ENCODE measurements at regions not wholly inside any gene's neighbourhood (a gene's known extent, or its start where the extent isn't known, plus 50 kb on each side); places are given as distances from the start of the nearest gene placed in this dataset.
"Not testable (repeated sequence)": the region's sequence is repeated elsewhere in the genome, so short reads cannot be mapped to it uniquely, and the experiment has no call there.

DNA sequence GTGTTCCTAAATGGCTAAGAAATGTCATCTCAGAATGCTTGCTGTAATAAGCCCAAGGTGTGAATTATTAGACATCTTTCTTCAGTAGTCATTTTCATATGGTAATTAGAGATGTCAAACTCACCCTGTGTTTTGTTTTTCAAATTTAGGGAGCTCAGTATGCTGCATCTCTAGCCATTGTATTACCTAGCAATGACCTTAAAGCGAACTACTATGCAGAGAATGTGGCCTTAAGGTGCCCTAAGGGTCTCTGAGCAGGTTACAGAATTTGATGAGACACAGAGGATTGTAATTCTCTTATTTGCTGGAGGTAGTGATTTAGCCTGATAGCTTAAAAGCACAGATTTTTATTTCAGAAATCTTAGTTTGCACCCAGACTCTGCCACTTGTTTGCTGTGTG lies 1052.6 kb upstream of the DDX18 start:
- ChIA-PET CTCF (no interaction called here), POLR2A (no interaction called here)
- TF ChIP-seq, protein P1, sequence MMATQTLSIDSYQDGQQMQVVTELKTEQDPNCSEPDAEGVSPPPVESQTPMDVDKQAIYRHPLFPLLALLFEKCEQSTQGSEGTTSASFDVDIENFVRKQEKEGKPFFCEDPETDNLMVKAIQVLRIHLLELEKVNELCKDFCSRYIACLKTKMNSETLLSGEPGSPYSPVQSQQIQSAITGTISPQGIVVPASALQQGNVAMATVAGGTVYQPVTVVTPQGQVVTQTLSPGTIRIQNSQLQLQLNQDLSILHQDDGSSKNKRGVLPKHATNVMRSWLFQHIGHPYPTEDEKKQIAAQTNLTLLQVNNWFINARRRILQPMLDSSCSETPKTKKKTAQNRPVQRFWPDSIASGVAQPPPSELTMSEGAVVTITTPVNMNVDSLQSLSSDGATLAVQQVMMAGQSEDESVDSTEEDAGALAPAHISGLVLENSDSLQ (IDR thresholded peaks at IDR 0.05): no peak
- TF ChIP-seq SUZ12 (IDR thresholded peaks at IDR 0.05) (no peak), CTBP1 (IDR thresholded peaks at IDR 0.05; ENCODE audit: borderline replicate concordance) (no peak), NFRKB (IDR thresholded peaks at IDR 0.05) (no peak), TARDBP (IDR thresholded peaks at IDR 0.05) (no peak), BHLHE40 (IDR thresholded peaks at IDR 0.05; ENCODE audit: borderline replicate concordance) (no peak), ZNF384 (IDR thresholded peaks at IDR 0.05) (no peak), ARNT (IDR thresholded peaks at IDR 0.05) (no peak), FOXA1 (IDR thresholded peaks at IDR 0.05) (no peak), FOXK2 (IDR thresholded peaks at IDR 0.05) (no peak), L3MBTL2 (conservative IDR thresholded peaks at IDR 0.05) (no peak), SP1 (IDR thresholded peaks at IDR 0.05) (no peak), FOXM1 (IDR thresholded peaks at IDR 0.05; ENCODE audit: borderline replicate concordance) (no peak), ELF4 (IDR thresholded peaks at IDR 0.05) (no peak), LEF1 (IDR thresholded peaks at IDR 0.05; ENCODE audit: borderline replicate concordance) (no peak), HDGF (IDR thresholded peaks at IDR 0.05; ENCODE audit: borderline replicate concordance) (no peak)
- DNase-seq (ENCODE audit: extremely low spot score): no peak

DNA sequence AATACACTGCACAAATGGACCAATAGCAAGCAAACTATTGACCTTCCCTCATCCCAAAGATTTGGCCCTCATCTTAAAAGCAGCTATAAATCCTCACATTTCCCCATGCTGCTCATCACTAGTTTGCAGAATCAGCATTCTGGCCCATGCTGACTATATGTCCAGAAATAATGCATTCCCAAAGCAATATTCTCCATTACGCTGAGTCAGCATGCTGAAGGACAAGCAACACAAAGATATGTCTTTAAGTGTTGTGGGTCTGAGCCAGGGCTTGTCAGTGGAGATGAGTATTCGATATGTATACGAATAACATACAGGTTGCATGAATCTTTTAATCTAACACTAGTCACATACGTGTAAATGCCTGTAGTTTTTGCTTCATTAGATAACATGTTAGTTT lies 1045.0 kb upstream of the DDX18 start:
- no peak for DNase-seq (ENCODE audit: extremely low spot score)
- TF ChIP-seq SUZ12 (IDR thresholded peaks at IDR 0.05): no peak
- no peak for TF ChIP-seq CTBP1 (IDR thresholded peaks at IDR 0.05; ENCODE audit: borderline replicate concordance)
- TF ChIP-seq L3MBTL2 (conservative IDR thresholded peaks at IDR 0.05): no peak
- TF ChIP-seq FOXA1 (IDR thresholded peaks at IDR 0.05): no peak
- TF ChIP-seq ARNT (IDR thresholded peaks at IDR 0.05): no peak
- no peak for TF ChIP-seq FOXM1 (IDR thresholded peaks at IDR 0.05; ENCODE audit: borderline replicate concordance)
- no peak for TF ChIP-seq FOXK2 (IDR thresholded peaks at IDR 0.05)
- no peak for TF ChIP-seq NFRKB (IDR thresholded peaks at IDR 0.05)
- TF ChIP-seq BHLHE40 (IDR thresholded peaks at IDR 0.05; ENCODE audit: borderline replicate concordance): no peak
- no peak for TF ChIP-seq ZNF384 (IDR thresholded peaks at IDR 0.05)
- TF ChIP-seq ELF4 (IDR thresholded peaks at IDR 0.05): no peak
- ChIA-PET POLR2A (no interaction called here), CTCF (no interaction called here)

DNA sequence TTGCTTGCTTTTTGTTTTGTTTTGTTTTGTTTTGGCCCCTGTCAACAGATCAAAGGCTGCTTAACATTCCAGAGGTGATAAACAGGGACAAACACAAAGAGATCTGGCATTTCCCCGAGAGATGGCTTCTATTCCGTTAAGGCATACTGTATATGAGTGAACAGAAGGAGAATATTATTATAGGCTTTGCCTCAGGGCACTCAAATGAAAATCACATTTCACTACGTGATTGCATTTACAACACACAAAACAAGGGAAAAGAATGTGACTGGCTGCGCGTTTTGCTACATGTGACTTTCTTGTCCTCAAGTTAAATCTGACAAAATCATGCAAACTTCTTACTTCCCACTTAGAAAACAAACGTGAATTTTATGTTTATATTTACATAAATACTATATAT lies 1037.9 kb upstream of the DDX18 start:
- ChIA-PET POLR2A (no interaction called here), CTCF (no interaction called here)
- no peak for DNase-seq (ENCODE audit: extremely low spot score)
- TF ChIP-seq ELF4 (IDR thresholded peaks at IDR 0.05) (no peak), ARNT (IDR thresholded peaks at IDR 0.05) (no peak), ZNF384 (IDR thresholded peaks at IDR 0.05) (no peak), BHLHE40 (IDR thresholded peaks at IDR 0.05; ENCODE audit: borderline replicate concordance) (no peak), SUZ12 (IDR thresholded peaks at IDR 0.05) (no peak), FOXM1 (IDR thresholded peaks at IDR 0.05; ENCODE audit: borderline replicate concordance) (no peak), LEF1 (IDR thresholded peaks at IDR 0.05; ENCODE audit: borderline replicate concordance) (no peak), FOXK2 (IDR thresholded peaks at IDR 0.05) (no peak), NFRKB (IDR thresholded peaks at IDR 0.05) (no peak), CTBP1 (IDR thresholded peaks at IDR 0.05; ENCODE audit: borderline replicate concordance) (no peak), L3MBTL2 (conservative IDR thresholded peaks at IDR 0.05) (no peak), TARDBP (IDR thresholded peaks at IDR 0.05) (no peak), HDGF (IDR thresholded peaks at IDR 0.05; ENCODE audit: borderline replicate concordance) (no peak), FOXA1 (IDR thresholded peaks at IDR 0.05) (no peak), SP1 (IDR thresholded peaks at IDR 0.05) (no peak)
- TF ChIP-seq, protein P1 (IDR thresholded peaks at IDR 0.05): no peak

DNA sequence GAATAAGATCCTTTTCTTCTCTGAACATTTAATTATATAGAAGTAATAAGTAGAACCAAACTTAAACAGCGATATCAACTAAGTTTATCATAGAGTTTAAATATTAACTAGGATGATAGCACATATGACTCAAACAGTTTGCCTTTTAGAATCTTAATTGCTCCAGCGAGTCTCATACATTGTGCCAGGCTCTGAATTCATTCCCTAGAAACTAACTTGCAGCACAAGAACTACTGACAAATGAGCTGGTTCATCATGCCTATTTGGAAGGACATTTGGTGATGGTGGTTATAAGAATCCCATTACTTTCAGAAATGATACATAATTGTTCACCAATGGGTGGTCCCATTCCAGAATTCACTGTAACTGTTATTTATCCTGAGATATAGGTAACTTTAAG lies 1026.6 kb upstream of the DDX18 start:
- ChIA-PET CTCF (no interaction called here), POLR2A (no interaction called here)
- no peak for DNase-seq (ENCODE audit: extremely low spot score)
- TF ChIP-seq HDGF (IDR thresholded peaks at IDR 0.05; ENCODE audit: borderline replicate concordance) (no peak), FOXK2 (IDR thresholded peaks at IDR 0.05) (no peak), TARDBP (IDR thresholded peaks at IDR 0.05) (no peak), FOXM1 (IDR thresholded peaks at IDR 0.05; ENCODE audit: borderline replicate concordance) (no peak), ARNT (IDR thresholded peaks at IDR 0.05) (no peak), CTBP1 (IDR thresholded peaks at IDR 0.05; ENCODE audit: borderline replicate concordance) (no peak), FOXA1 (IDR thresholded peaks at IDR 0.05) (no peak), NFRKB (IDR thresholded peaks at IDR 0.05) (no peak), BHLHE40 (IDR thresholded peaks at IDR 0.05; ENCODE audit: borderline replicate concordance) (no peak), ZNF384 (IDR thresholded peaks at IDR 0.05) (no peak)

DNA sequence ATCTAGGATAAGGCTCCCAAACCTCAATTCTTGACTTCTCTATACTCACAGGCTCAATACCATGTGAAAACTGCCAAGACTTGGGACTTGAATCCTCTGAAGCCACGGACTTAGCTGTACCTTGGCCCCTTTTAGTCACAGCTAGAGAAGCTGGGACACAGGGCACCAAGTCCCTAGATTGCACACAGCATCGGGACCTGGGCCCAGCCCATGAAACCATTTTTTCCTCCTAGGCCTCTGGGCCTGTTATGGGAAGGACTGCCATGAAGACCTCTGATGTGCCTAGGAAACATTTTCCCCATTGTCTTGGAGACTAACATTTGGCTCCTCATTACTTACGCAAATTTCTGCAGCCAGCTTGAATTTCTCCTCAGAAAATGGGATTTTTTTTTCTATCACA lies 1011.8 kb upstream of the DDX18 start:
- ChIA-PET CTCF (no interaction called here), POLR2A (no interaction called here)
- TF ChIP-seq NFRKB (IDR thresholded peaks at IDR 0.05) (no peak), BHLHE40 (IDR thresholded peaks at IDR 0.05; ENCODE audit: borderline replicate concordance) (no peak), TARDBP (IDR thresholded peaks at IDR 0.05) (no peak), FOXM1 (IDR thresholded peaks at IDR 0.05; ENCODE audit: borderline replicate concordance) (no peak), HDGF (IDR thresholded peaks at IDR 0.05; ENCODE audit: borderline replicate concordance) (no peak), FOXA1 (IDR thresholded peaks at IDR 0.05) (no peak), L3MBTL2 (conservative IDR thresholded peaks at IDR 0.05) (no peak), ARNT (IDR thresholded peaks at IDR 0.05) (no peak), FOXK2 (IDR thresholded peaks at IDR 0.05) (no peak), ZNF384 (IDR thresholded peaks at IDR 0.05) (no peak), SP1 (IDR thresholded peaks at IDR 0.05) (no peak), ELF4 (IDR thresholded peaks at IDR 0.05) (no peak), SUZ12 (IDR thresholded peaks at IDR 0.05) (no peak), LEF1 (IDR thresholded peaks at IDR 0.05; ENCODE audit: borderline replicate concordance) (no peak), CTBP1 (IDR thresholded peaks at IDR 0.05; ENCODE audit: borderline replicate concordance) (no peak)
- TF ChIP-seq, protein P1 (IDR thresholded peaks at IDR 0.05): no peak
- no peak for DNase-seq (ENCODE audit: extremely low spot score)

DNA sequence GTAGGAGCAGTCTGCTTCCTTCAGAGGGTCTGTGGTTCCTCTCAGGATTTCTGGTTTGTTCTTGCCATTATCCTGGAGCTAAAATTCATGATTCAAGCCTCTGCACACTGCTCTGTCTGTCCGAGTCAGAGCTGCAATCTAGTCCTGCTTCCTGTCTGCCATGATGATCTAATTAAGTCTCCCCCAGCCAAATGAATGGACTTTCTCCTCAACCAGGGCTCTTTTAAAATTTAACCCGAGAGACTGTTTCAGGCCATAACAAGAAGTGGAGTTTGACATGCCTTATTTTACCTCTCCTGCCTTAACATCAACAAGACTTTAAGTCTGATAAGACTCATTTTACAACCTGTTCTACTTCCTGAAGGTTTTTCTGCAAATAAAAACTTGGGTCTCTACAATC lies 1009.6 kb upstream of the DDX18 start:
- TF ChIP-seq ELF4 (IDR thresholded peaks at IDR 0.05) (no peak), HDGF (IDR thresholded peaks at IDR 0.05; ENCODE audit: borderline replicate concordance) (no peak), BHLHE40 (IDR thresholded peaks at IDR 0.05; ENCODE audit: borderline replicate concordance) (no peak), L3MBTL2 (conservative IDR thresholded peaks at IDR 0.05) (no peak), TARDBP (IDR thresholded peaks at IDR 0.05) (no peak), FOXM1 (IDR thresholded peaks at IDR 0.05; ENCODE audit: borderline replicate concordance) (no peak), CTBP1 (IDR thresholded peaks at IDR 0.05; ENCODE audit: borderline replicate concordance) (no peak), FOXK2 (IDR thresholded peaks at IDR 0.05) (no peak), ARNT (IDR thresholded peaks at IDR 0.05) (no peak), LEF1 (IDR thresholded peaks at IDR 0.05; ENCODE audit: borderline replicate concordance) (no peak), ZNF384 (IDR thresholded peaks at IDR 0.05) (no peak), SUZ12 (IDR thresholded peaks at IDR 0.05) (no peak), FOXA1 (IDR thresholded peaks at IDR 0.05) (no peak), SP1 (IDR thresholded peaks at IDR 0.05) (no peak), NFRKB (IDR thresholded peaks at IDR 0.05) (no peak)
- TF ChIP-seq, protein P1 (IDR thresholded peaks at IDR 0.05): no peak
- POLR2A ChIA-PET: no interaction called here
- no peak for DNase-seq (ENCODE audit: extremely low spot score)
- CTCF ChIA-PET: interaction anchor here (0.6 kb wide), 1 partner anchor 8 kb away, joined by 3 read pairs; no protein-coding TSS in a partner anchor

DNA sequence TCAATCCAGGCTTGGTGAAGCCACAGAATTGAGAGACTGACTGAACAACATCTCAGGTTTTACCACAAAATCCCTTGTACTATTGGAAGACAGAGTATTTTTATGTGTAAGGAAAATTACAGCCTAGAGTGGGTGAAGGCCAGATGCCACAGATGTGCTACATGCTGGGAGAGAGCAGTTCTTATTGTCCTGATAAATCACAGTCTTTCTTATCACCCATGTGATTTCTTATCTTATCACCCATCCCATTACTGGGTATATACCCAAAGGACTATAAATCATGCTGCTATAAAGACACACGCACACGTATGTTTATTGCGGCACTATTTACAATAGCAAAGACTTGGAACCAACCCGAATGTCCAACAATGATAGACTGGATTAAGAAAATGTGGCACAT lies 1008.0 kb upstream of the DDX18 start:
- POLR2A ChIA-PET; DNase-seq (ENCODE audit: extremely low spot score): not testable (repeated sequence)

More for the DNA sequence above, 1008.0 kb upstream of the DDX18 start:
- CTCF ChIA-PET: not testable (repeated sequence)

All from HEK293T (cell line).